GM21717 (cell line): ENCODE measurements at regions not wholly inside any gene's neighbourhood (a gene's known extent, or its start where the extent isn't known, plus 50 kb on each side); places are given as distances from the start of the nearest gene placed in this dataset.

Source experiments
- ATAC-seq: cut with Tn5 transposase; IDR thresholded peaks from one replicate; pipeline ENCODE4 v1.9.1; 2021; ENCODE audit warnings: mild to moderate bottlenecking, moderate library complexity; ENCODE audit not compliant: unreplicated experiment

GRCh38 chr4:135344492-135344891 lies 1142.9 kb upstream of the PABPC4L start:
- no peak for ATAC-seq

- ATAC-seq = no peak
These were observed 1136.6 kb upstream of the PABPC4L start for GRCh38 chr4:135338181-135338580.

GRCh38 chr4:135325264-135325663 lies 1123.7 kb upstream of the PABPC4L start:
- no peak for ATAC-seq

- no peak for ATAC-seq
These were observed 1118.1 kb upstream of the PABPC4L start for GRCh38 chr4:135319685-135320084.

GRCh38 chr4:135316266-135316779 lies 1114.7 kb upstream of the PABPC4L start:
- no peak for ATAC-seq

- no peak for ATAC-seq
These were observed 1088.5 kb upstream of the PABPC4L start for GRCh38 chr4:135290136-135290535.

GRCh38 chr4:135283934-135284333 lies 1082.3 kb upstream of the PABPC4L start:
- ATAC-seq = no peak

- ATAC-seq = no peak
These were observed 1081.1 kb upstream of the PABPC4L start for GRCh38 chr4:135282676-135283075.

- no peak for ATAC-seq
These were observed 1079.6 kb upstream of the PABPC4L start for GRCh38 chr4:135281230-135281629.

- no peak for ATAC-seq
These were observed 1076.4 kb upstream of the PABPC4L start for GRCh38 chr4:135277980-135278315.

GRCh38 chr4:135277068-135277979 lies 1075.7 kb upstream of the PABPC4L start:
- ATAC-seq = no peak

- no peak for ATAC-seq
These were observed 1072.8 kb upstream of the PABPC4L start for GRCh38 chr4:135274416-135274815.

- peak; percentile 65 for ATAC-seq
These were observed 1067.7 kb upstream of the PABPC4L start for GRCh38 chr4:135269125-135269890.

- no peak for ATAC-seq
These were observed 1066.8 kb upstream of the PABPC4L start for GRCh38 chr4:135268369-135268768.

GRCh38 chr4:135267148-135267865 lies 1065.7 kb upstream of the PABPC4L start:
- ATAC-seq = no peak

GRCh38 chr4:135256111-135256510 lies 1054.5 kb upstream of the PABPC4L start:
- ATAC-seq = no peak

- ATAC-seq = no peak
These were observed 1048.5 kb upstream of the PABPC4L start for GRCh38 chr4:135250040-135250439.

GRCh38 chr4:135249024-135249423 lies 1047.4 kb upstream of the PABPC4L start:
- ATAC-seq = no peak

GRCh38 chr4:135244696-135245095 lies 1043.1 kb upstream of the PABPC4L start:
- ATAC-seq = no peak

- ATAC-seq = no peak
These were observed 1042.5 kb upstream of the PABPC4L start for GRCh38 chr4:135244056-135244455.

GRCh38 chr4:135240796-135241195 lies 1039.2 kb upstream of the PABPC4L start:
- ATAC-seq = no peak
